ENCODE measurements at regions not wholly inside any gene's neighbourhood (a gene's known extent, or its start where the extent isn't known, plus 50 kb on each side); places are given as distances from the start of the nearest gene placed in this dataset.

DNA sequence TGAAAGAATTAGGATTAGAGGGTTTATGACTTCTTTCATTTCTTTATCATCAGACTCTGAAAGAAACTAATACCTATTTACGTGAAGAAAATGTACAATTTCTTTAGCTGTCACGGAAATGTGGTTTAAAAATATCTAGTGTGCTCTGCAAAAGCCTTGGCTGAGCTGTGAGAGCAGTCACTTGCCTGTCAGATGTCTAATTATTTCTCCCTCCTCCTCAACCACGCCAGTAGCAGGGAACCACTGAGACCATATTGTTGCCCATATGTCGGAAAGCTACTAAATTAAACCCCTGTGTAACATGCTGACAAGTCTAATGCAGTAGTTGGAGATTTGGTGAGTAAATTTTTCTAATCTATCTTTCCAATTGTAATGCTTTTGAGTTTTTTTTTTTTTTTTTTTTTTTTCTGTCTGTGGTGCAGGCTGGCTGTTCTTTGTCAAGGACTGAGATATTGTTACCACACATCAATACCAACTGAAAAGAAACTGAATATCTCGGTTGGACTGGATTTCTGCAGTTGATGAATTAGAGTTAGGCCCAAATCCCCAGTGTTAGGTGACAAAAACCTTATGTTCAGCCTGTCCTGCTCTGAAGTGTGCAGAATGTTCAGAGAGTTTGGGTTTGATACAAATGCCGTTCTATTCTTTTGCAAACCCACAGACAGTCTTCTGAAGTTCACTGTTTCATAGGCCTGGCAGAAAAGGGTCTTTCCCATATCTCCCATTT, 302.9 kb upstream of the SYNCRIP start:
- TF ChIP-seq EZH2 (IDR thresholded peaks at IDR 0.05): no peak
- TF ChIP-seq POLR2AphosphoS5 (IDR thresholded peaks at IDR 0.05; ENCODE audit: borderline replicate concordance, low read depth, low read length): no peak

Measured in SK-N-MC (cell line).